ENCODE measurements at regions not wholly inside any gene's neighbourhood (a gene's known extent, or its start where the extent isn't known, plus 50 kb on each side); places are given as distances from the start of the nearest gene placed in this dataset.

DNA sequence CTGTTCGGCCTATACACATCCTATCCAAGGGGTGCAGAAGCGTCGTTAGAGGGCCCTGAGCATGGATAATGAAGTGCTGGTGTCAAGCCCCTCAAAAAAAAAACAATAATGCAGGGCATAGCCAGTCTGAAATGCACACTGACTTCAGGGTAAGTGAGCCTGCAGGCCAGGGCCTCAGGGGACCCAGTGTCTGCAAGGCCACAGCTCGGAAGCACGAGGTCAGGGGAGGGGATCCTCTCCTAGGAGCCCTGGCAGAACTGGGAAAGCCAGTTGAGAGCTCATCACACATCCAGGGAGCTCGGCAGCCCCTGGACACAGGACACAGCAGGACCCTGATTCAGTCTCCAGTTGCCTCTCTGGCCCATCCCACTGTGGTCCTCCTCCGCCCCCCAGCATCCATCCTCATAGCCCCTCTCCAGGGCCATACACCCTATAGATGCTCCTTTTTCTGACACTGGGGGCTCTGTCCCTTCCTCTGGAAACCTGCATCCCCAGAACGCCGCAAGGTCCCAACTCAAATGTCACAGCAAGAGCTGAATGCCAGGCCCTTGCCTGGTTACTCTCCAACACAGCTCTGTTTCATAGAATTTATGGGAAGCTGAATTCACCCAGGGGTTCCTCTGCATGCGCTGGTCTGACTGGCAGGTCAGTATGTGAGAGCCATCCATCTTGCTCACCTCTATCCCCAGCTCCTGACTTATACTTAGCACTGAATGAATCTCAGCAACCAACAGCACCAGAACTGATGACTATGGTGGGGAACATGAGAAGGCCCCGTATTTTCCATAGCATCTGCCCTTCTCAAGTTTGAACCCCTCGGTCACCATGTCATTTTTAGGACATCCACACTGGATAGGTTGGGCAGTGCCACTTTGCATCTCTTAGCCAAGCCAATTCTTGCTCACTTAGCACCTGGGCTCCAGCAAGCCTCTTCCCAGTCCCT is 717.0 kb upstream of the IGFBP3 start:
- TF ChIP-seq, protein P1, sequence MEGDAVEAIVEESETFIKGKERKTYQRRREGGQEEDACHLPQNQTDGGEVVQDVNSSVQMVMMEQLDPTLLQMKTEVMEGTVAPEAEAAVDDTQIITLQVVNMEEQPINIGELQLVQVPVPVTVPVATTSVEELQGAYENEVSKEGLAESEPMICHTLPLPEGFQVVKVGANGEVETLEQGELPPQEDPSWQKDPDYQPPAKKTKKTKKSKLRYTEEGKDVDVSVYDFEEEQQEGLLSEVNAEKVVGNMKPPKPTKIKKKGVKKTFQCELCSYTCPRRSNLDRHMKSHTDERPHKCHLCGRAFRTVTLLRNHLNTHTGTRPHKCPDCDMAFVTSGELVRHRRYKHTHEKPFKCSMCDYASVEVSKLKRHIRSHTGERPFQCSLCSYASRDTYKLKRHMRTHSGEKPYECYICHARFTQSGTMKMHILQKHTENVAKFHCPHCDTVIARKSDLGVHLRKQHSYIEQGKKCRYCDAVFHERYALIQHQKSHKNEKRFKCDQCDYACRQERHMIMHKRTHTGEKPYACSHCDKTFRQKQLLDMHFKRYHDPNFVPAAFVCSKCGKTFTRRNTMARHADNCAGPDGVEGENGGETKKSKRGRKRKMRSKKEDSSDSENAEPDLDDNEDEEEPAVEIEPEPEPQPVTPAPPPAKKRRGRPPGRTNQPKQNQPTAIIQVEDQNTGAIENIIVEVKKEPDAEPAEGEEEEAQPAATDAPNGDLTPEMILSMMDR (IDR thresholded peaks at IDR 0.05; ENCODE audit: insufficient read depth, low read depth, low read length): no peak
- no peak for TF ChIP-seq EZH2 (IDR thresholded peaks at IDR 0.05; ENCODE audit: insufficient read depth, low read length)
